Heart left ventricle (tissue), 16 donors: ENCODE measurements at regions not wholly inside any gene's neighbourhood (a gene's known extent, or its start where the extent isn't known, plus 50 kb on each side); places are given as distances from the start of the nearest gene placed in this dataset.
A peak's percentile ranks its signal among the peaks of the same experiment; 100 is the strongest.

Experiments
- ATAC-seq, 4 donors: fragments of 200-7000 bp; cut with Tn5 transposase; one replicate each; pipeline ENCODE4 v1.9.1; 2020 to 2022; ENCODE audit warnings: moderate library complexity in 4 of 4, mild to moderate bottlenecking in 3 of 4, moderate number of reproducible peaks in 1 of 4
- DNase-seq, 5 donors: peaks; one replicate each; pipeline ENCODE4 v3.0.0-alpha.2; 2020
- H3K27ac ChIP-seq, 12 donors: fragments of 200-600 bp; sonication (generic) in 4 of 12; one replicate each; pipeline versions ENCODE4 v1.5.0 to v1.8.0; 2016 to 2022; ENCODE audit warnings: mild to moderate bottlenecking in 2 of 12
- H3K27me3 ChIP-seq, 9 donors: fragments of 200-600 bp; sonication (generic) in 2 of 9; one replicate each; pipeline versions ENCODE4 v1.5.1 to v1.8.0; 2016 to 2022; ENCODE audit warnings: mild to moderate bottlenecking in 3 of 9
- H3K36me3 ChIP-seq, 9 donors: fragments of 200-600 bp; sonication (generic) in 2 of 9; one replicate each; pipeline versions ENCODE4 v1.5.0 to v1.8.0; 2018 to 2022; ENCODE audit warnings: mild to moderate bottlenecking in 2 of 9
- H3K4me1 ChIP-seq, 12 donors: fragments of 200-600 bp; sonication (generic) in 4 of 12; one replicate each; pipeline versions ENCODE4 v1.5.0 to v1.8.0; 2016 to 2022; ENCODE audit warnings: mild to moderate bottlenecking in 3 of 12
- H3K4me3 ChIP-seq, 12 donors: fragments of 200-600 bp; sonication (generic) in 4 of 12; one replicate each; pipeline versions ENCODE4 v1.5.0 to v1.8.0; 2017 to 2022; ENCODE audit warnings: mild to moderate bottlenecking in 9 of 12, moderate library complexity in 4 of 12
- H3K9me3 ChIP-seq, 12 donors: fragments of 200-600 bp; sonication (generic) in 4 of 12; one replicate each; pipeline versions ENCODE4 v1.5.0 to v1.8.0; 2016 to 2022; ENCODE audit warnings: mild to moderate bottlenecking in 1 of 12
- POLR2A ChIP-seq, 2 donors: fragments of 450-650 bp; IDR thresholded peaks; one replicate each; pipeline ENCODE4 v1.6.1; 2017; ENCODE audit warnings: antibody characterized with exemption in 2 of 2, mild to moderate bottlenecking in 2 of 2, moderate library complexity in 2 of 2
- WGBS, 4 donors: extraction: QIAGEN DNeasy Blood & Tissue Kit in 2 of 4; methylation state at CpG; one replicate each; pipeline versions ENCODE4 v1.1.5 to v1.1.7; 2013 to 2018; 5-methylcytosine and 5-hydroxymethylcytosine counted together
- intact Hi-C, 10 donors: fragments of 100-400 bp; cut with DNase I; formaldehyde crosslinking; loops; one replicate each; pipeline versions ENCODE4 v1.11.1 to v1.14.2; 2022
- TF ChIP-seq, protein P1 (sequence below), 12 donors: fragments of 200-600 bp; sonication (generic) in 4 of 12; IDR thresholded peaks; one replicate each; pipeline versions ENCODE4 v1.5.0 to v1.8.0; 2018 to 2022; ENCODE audit warnings: antibody characterized with exemption in 12 of 12, mild to moderate bottlenecking in 5 of 12
- donor health status: ischemic (EF 13 %, LVEDD 7.1; RV severe dilation, severe dysfunction).
- donor health status: healthy with polysubstance abuse.
- donor health status: DM: no; HTN: yes; CAD: no.
- donor health status: DM: no; HTN: no; CAD: no.
- donor health status: ischemic (EF 25% LVEDD 6.9; RV normal size, moderate dysfunction).
- donor health status: ischemic (EF 25% LVEDD 5.7; RV mildly dilated, moderate dysfunction).
- donor health status: healthy.
- donor health status: DM: yes; HTN: yes; CAD: no.
- donor health status: ischemic (EF 35%, LVEDD 5.7; RV mildly dilated, moderate dysfunction).
- donor health status: nonischemic (EF 11% LVEDD 7.7; RV severe dilation, severe dysfunction).
- donor health status: DM: yes; HTN: yes; CAD: no.
- donor health status: PGD.
- donor health status: ischemic (EF 29% LVEDD 5.4; RV normal size, mild dysfunction).
- donor health status: nonischemic (EF 23%, LVEDD 6.1; RV moderate dilation, normal function).

DNA sequence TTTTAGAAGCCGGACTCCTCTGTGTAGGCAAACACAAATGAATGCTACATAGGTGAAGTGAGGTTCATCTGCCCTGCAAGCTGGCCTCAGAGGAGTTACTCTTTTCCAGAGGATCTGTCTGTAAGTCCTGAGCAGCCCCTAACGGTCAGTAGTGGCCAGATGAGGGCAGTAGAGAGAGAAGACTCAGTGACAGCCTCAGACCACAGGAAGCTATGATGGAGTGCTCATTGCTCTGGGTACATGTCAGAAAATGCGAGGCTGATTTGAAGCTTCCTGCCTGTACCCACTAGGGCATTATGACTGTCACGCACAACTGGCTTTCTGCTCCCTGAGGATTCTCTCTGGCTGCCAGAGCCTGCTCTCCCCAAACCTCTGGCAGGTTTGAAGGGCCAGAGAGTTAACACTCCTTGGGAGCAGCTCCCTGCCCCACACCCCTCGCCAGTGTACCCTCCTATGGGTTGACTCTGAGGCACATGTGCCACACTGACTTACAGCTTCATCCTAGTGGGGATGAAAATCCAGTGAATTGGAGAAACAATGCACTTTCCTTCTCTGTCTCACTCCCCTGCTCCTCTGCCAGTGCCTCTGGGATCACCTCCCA is 141.5 kb downstream of the GABRG2 start:
- intact Hi-C loops = loop anchor here in 1 of 10 donors (10.0 kb wide), 1 partner anchor 1136 kb away; no protein-coding TSS in a partner anchor
- no peaks in the 10 kb centered on the region for H3K4me1 ChIP-seq
- peak in 1 of 4 donors; percentile 69 for ATAC-seq
- H3K9me3 ChIP-seq = no peaks in the 10 kb centered on the region
- no peak overlapping the region for H3K27ac ChIP-seq
- no peaks in the 10 kb centered on the region for H3K36me3 ChIP-seq
- no peak overlapping the region for H3K4me3 ChIP-seq
- 34 to 43% (median 35%) methylated on average over 5 of the region's 5 CpGs for WGBS, 4 donors
- TF ChIP-seq, protein P1, sequence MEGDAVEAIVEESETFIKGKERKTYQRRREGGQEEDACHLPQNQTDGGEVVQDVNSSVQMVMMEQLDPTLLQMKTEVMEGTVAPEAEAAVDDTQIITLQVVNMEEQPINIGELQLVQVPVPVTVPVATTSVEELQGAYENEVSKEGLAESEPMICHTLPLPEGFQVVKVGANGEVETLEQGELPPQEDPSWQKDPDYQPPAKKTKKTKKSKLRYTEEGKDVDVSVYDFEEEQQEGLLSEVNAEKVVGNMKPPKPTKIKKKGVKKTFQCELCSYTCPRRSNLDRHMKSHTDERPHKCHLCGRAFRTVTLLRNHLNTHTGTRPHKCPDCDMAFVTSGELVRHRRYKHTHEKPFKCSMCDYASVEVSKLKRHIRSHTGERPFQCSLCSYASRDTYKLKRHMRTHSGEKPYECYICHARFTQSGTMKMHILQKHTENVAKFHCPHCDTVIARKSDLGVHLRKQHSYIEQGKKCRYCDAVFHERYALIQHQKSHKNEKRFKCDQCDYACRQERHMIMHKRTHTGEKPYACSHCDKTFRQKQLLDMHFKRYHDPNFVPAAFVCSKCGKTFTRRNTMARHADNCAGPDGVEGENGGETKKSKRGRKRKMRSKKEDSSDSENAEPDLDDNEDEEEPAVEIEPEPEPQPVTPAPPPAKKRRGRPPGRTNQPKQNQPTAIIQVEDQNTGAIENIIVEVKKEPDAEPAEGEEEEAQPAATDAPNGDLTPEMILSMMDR (IDR thresholded peaks at IDR 0.05) = peak in 7 of 12 donors; percentile 26 to 53 (median 39)
- TF ChIP-seq POLR2A (IDR thresholded peaks at IDR 0.05) = no peak
- DNase-seq = peak in 1 of 5 donors; percentile 7
- H3K27me3 ChIP-seq = peaks cover 0 to 6% (median 0%) of the 10 kb centered on the region in 9 donors

DNA sequence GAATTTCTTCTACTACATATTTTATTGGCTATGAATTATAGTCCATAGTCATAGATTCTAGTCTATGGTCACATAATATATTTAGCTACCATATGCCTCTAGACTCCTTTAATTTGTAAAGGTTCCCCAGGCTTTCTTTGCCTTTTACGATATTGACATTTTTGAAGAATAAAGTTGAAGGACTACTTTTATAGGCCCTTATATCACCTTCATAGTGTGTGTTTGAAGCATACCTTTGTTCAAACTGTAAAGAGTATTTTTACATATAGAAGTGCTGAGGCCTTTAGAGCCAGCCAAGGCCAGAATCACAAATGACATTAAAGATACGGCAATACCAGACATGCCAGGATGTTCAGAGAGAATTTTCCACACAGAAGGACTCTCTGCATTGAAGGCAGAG is 147.0 kb downstream of the GABRG2 start:
- Histone ChIP-seq H3K27me3 (no peaks in the 10 kb centered on the region), H3K36me3 (no peaks in the 10 kb centered on the region)
- 75 to 84% (median 83%) methylated on average over 2 of the region's 2 CpGs for WGBS, 4 donors

GRCh38 chr5:162217037-162217436 is 149.5 kb downstream of the GABRG2 start:
- TF ChIP-seq POLR2A (IDR thresholded peaks at IDR 0.05) = no peak
- TF ChIP-seq, protein P1 (IDR thresholded peaks at IDR 0.05) = no peak
- intact Hi-C loops = loop anchor here in 2 of 10 donors (10.0 kb wide), 2 partner anchors 1128 to 1188 kb away; no protein-coding TSS in a partner anchor
- Histone ChIP-seq H3K4me1 (no peaks in the 10 kb centered on the region), H3K4me3 (no peak overlapping the region), H3K9me3 (no peaks in the 10 kb centered on the region), H3K36me3 (no peaks in the 10 kb centered on the region), H3K27ac (no peak overlapping the region), H3K27me3 (no peaks in the 10 kb centered on the region)
- WGBS, 4 donors = 84 to 96% (median 91%) methylated on average over 1 of the region's 1 CpG
- no peak for DNase-seq
- no peak for ATAC-seq

More for the DNA sequence above, 147.0 kb downstream of the GABRG2 start:
- intact Hi-C loops = loop anchor here in 2 of 10 donors (10.0 kb wide), 2 partner anchors 1130 to 1190 kb away; no protein-coding TSS in a partner anchor
- Histone ChIP-seq H3K4me3 (no peak overlapping the region), H3K9me3 (no peaks in the 10 kb centered on the region), H3K27ac (no peak overlapping the region), H3K4me1 (no peaks in the 10 kb centered on the region)
- TF ChIP-seq, protein P1 (IDR thresholded peaks at IDR 0.05) = no peak
- no peak for TF ChIP-seq POLR2A (IDR thresholded peaks at IDR 0.05)
- DNase-seq (no peak), ATAC-seq (no peak)

DNA sequence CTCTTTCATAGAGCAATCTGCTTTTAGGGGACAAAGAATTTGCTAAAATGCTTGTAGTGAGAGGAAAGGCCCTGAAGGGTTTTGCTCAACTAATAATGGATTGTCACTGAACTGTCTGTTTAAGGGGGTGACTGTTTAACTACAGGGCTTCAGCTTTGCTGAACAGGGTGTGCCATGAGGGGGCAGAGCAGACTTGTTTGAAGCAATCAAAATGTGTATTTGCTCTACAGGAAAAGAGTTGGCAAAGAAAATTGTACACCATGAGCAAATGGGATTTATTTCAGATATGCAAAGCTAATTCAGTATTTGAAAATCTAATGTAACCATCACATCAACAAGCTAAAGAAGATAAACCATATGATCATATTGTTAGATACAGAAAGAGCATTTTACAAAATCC is 154.3 kb downstream of the GABRG2 start:
- H3K4me3 ChIP-seq = no peak overlapping the region
- H3K27ac ChIP-seq = no peak overlapping the region
- H3K9me3 ChIP-seq = peaks cover 0 to 7% (median 0%) of the 10 kb centered on the region in 12 donors
- no peaks in the 10 kb centered on the region for H3K27me3 ChIP-seq
- H3K4me1 ChIP-seq = no peaks in the 10 kb centered on the region
- DNase-seq (no peak), ATAC-seq (no peak)
- TF ChIP-seq POLR2A (IDR thresholded peaks at IDR 0.05) = no peak
- TF ChIP-seq, protein P1 (IDR thresholded peaks at IDR 0.05) = no peak
- H3K36me3 ChIP-seq = no peaks in the 10 kb centered on the region
- intact Hi-C loops = no loop called here
